Duodenal mucosa (tissue), 2 donors: ENCODE measurements at regions not wholly inside any gene's neighbourhood (a gene's known extent, or its start where the extent isn't known, plus 50 kb on each side); places are given as distances from the start of the nearest gene placed in this dataset.
"Not testable (repeated sequence)": the region's sequence is repeated elsewhere in the genome, so short reads cannot be mapped to it uniquely, and the experiment has no call there.

Experiments used
- H3K27ac ChIP-seq: one replicate; pipeline ENCODE4 v1.7.0; 2013; ENCODE audit warnings: low read depth, low read length
- H3K27me3 ChIP-seq, 2 donors: one replicate each; pipeline ENCODE4 v1.7.0; 2013; ENCODE audit warnings: low read length in 2 of 2, control low read depth in 1 of 2; ENCODE audit not compliant: insufficient read depth in 2 of 2, control insufficient read depth in 1 of 2
- H3K36me3 ChIP-seq, 2 donors: one replicate each; pipeline ENCODE4 v1.7.0; 2013; ENCODE audit warnings: low read length in 2 of 2, control low read depth in 1 of 2; ENCODE audit not compliant: insufficient read depth in 2 of 2, control insufficient read depth in 1 of 2
- H3K4me1 ChIP-seq, 2 donors: one replicate each; pipeline ENCODE4 v1.7.0; 2013; ENCODE audit warnings: low read length in 2 of 2, control low read depth in 1 of 2; ENCODE audit not compliant: insufficient read depth in 2 of 2, control insufficient read depth in 1 of 2
- H3K4me3 ChIP-seq, 2 donors: one replicate each; pipeline ENCODE4 v1.7.0; 2013; ENCODE audit warnings: low read length in 2 of 2, low read depth in 1 of 2
- H3K9ac ChIP-seq, 2 donors: one replicate each; pipeline ENCODE4 v1.7.0; 2013; ENCODE audit warnings: low read length in 2 of 2, low read depth in 1 of 2
- H3K9me3 ChIP-seq, 2 donors: one replicate each; pipeline ENCODE4 v1.7.0; 2013; ENCODE audit warnings: low read length in 2 of 2, control low read depth in 1 of 2; ENCODE audit not compliant: control insufficient read depth in 1 of 2

GRCh38 chr6:11943060-11943459, 69.1 kb upstream of the HIVEP1 start:
- Histone ChIP-seq H3K36me3 (no peaks in the 10 kb centered on the region), H3K9me3 (no peaks in the 10 kb centered on the region), H3K4me1 (peaks cover 5 to 10% of the 10 kb centered on the region in 2 donors), H3K27ac (no peak overlapping the region), H3K27me3 (no peaks in the 10 kb centered on the region), H3K4me3 (no peak overlapping the region), H3K9ac (no peak overlapping the region)

- Histone ChIP-seq H3K4me1 (peaks cover 5 to 10% of the 10 kb centered on the region in 2 donors), H3K9me3 (no peaks in the 10 kb centered on the region), H3K27ac (no peak overlapping the region), H3K9ac (no peak overlapping the region), H3K4me3 (no peak overlapping the region), H3K27me3 (no peaks in the 10 kb centered on the region), H3K36me3 (no peaks in the 10 kb centered on the region)
Measured at GRCh38 chr6:11942185-11942864, 69.8 kb upstream of the HIVEP1 start.

GRCh38 chr6:11940532-11941166, 71.5 kb upstream of the HIVEP1 start:
- H3K4me3 ChIP-seq, H3K27ac ChIP-seq, H3K9ac ChIP-seq, H3K9me3 ChIP-seq, H3K27me3 ChIP-seq, H3K4me1 ChIP-seq, H3K36me3 ChIP-seq: not testable (repeated sequence)

GRCh38 chr6:11938285-11938890, 73.7 kb upstream of the HIVEP1 start:
- H3K9ac ChIP-seq = no peak overlapping the region

GRCh38 chr6:11934638-11935037, 77.5 kb upstream of the HIVEP1 start:
- Histone ChIP-seq H3K27me3 (no peaks in the 10 kb centered on the region), H3K27ac (no peak overlapping the region), H3K4me3 (no peak overlapping the region), H3K9me3 (no peaks in the 10 kb centered on the region), H3K4me1 (peaks cover 0 to 6% of the 10 kb centered on the region in 2 donors), H3K9ac (no peak overlapping the region), H3K36me3 (no peaks in the 10 kb centered on the region)

More at GRCh38 chr6:11938285-11938890, 73.7 kb upstream of the HIVEP1 start:
- H3K27me3 ChIP-seq = no peaks in the 10 kb centered on the region
- H3K9me3 ChIP-seq = no peaks in the 10 kb centered on the region
- peak overlapping the region; percentile 1 to 33 for H3K4me3 ChIP-seq
- H3K36me3 ChIP-seq = no peaks in the 10 kb centered on the region
- H3K4me1 ChIP-seq = peaks cover 0 to 6% of the 10 kb centered on the region in 2 donors
- H3K27ac ChIP-seq = no peak overlapping the region

- not testable (repeated sequence) for H3K4me3 ChIP-seq, H3K27ac ChIP-seq, H3K9me3 ChIP-seq, H3K27me3 ChIP-seq, H3K9ac ChIP-seq, H3K36me3 ChIP-seq, H3K4me1 ChIP-seq
Measured at GRCh38 chr6:11932892-11933291, 79.2 kb upstream of the HIVEP1 start.

- H3K27ac ChIP-seq = no peak overlapping the region
- no peaks in the 10 kb centered on the region for H3K4me1 ChIP-seq
- H3K9ac ChIP-seq = no peak overlapping the region
- H3K9me3 ChIP-seq = no peaks in the 10 kb centered on the region
- H3K27me3 ChIP-seq = no peaks in the 10 kb centered on the region
- H3K36me3 ChIP-seq = no peaks in the 10 kb centered on the region
- H3K4me3 ChIP-seq = no peak overlapping the region
Measured at GRCh38 chr6:11931296-11932035, 80.6 kb upstream of the HIVEP1 start.

- not testable (repeated sequence) for H3K9me3 ChIP-seq, H3K27ac ChIP-seq, H3K4me3 ChIP-seq, H3K4me1 ChIP-seq, H3K27me3 ChIP-seq, H3K9ac ChIP-seq, H3K36me3 ChIP-seq
Measured at GRCh38 chr6:11930834-11931233, 81.3 kb upstream of the HIVEP1 start.

- no peak overlapping the region for H3K27ac ChIP-seq
- H3K27me3 ChIP-seq = no peaks in the 10 kb centered on the region
- no peaks in the 10 kb centered on the region for H3K36me3 ChIP-seq
- no peaks in the 10 kb centered on the region for H3K9me3 ChIP-seq
- H3K9ac ChIP-seq = no peak overlapping the region
- no peak overlapping the region for H3K4me3 ChIP-seq
- no peaks in the 10 kb centered on the region for H3K4me1 ChIP-seq
Measured at GRCh38 chr6:11930240-11930639, 81.9 kb upstream of the HIVEP1 start.

- Histone ChIP-seq H3K36me3 (no peaks in the 10 kb centered on the region), H3K27me3 (no peaks in the 10 kb centered on the region), H3K9ac (no peak overlapping the region), H3K4me1 (no peaks in the 10 kb centered on the region), H3K4me3 (no peak overlapping the region), H3K9me3 (no peaks in the 10 kb centered on the region), H3K27ac (no peak overlapping the region)
Measured at GRCh38 chr6:11929241-11929835, 82.8 kb upstream of the HIVEP1 start.
